ENCODE measurements at regions not wholly inside any gene's neighbourhood (a gene's known extent, or its start where the extent isn't known, plus 50 kb on each side); places are given as distances from the start of the nearest gene placed in this dataset.

DNA sequence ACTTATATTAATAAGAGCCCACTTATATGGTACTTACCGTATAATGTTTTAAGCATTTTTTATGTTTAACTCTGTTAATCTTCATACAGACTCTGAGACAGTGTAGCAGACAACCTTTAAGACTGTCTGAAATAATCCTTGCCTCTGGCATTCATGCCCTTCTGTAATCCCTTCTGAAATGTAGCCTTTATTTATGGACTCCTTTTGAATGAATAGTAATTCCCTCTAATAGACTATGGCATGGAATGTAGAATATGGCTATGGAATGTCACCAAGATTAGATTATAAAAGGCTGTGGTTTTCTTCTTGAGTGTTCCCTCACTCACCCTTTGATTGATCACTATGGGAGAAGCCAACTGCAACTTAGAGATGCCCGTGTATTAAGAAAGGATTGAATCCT is 439.4 kb downstream of the SH3GL2 start:
- TF ChIP-seq, protein P1, sequence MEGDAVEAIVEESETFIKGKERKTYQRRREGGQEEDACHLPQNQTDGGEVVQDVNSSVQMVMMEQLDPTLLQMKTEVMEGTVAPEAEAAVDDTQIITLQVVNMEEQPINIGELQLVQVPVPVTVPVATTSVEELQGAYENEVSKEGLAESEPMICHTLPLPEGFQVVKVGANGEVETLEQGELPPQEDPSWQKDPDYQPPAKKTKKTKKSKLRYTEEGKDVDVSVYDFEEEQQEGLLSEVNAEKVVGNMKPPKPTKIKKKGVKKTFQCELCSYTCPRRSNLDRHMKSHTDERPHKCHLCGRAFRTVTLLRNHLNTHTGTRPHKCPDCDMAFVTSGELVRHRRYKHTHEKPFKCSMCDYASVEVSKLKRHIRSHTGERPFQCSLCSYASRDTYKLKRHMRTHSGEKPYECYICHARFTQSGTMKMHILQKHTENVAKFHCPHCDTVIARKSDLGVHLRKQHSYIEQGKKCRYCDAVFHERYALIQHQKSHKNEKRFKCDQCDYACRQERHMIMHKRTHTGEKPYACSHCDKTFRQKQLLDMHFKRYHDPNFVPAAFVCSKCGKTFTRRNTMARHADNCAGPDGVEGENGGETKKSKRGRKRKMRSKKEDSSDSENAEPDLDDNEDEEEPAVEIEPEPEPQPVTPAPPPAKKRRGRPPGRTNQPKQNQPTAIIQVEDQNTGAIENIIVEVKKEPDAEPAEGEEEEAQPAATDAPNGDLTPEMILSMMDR (IDR thresholded peaks at IDR 0.05): no peak
- TF ChIP-seq POLR2A (IDR thresholded peaks at IDR 0.05): no peak
